Psoas muscle (tissue), 7 donors: ENCODE measurements at regions not wholly inside any gene's neighbourhood (a gene's known extent, or its start where the extent isn't known, plus 50 kb on each side); places are given as distances from the start of the nearest gene placed in this dataset.

Experiments
- ATAC-seq, 4 donors: fragments of 200-7000 bp; cut with Tn5 transposase; one replicate each; pipeline ENCODE4 v1.9.1; 2020; ENCODE audit warnings: moderate library complexity in 3 of 4, mild to moderate bottlenecking in 2 of 4
- DNase-seq, 2 donors: peaks; one replicate each; pipeline ENCODE4 v3.0.0-alpha.2; 2020
- H3K27ac ChIP-seq: fragments of 200-600 bp; one replicate; pipeline ENCODE4 v1.8.0; 2022
- H3K27me3 ChIP-seq, 3 donors: fragments of 200-600 bp in 1 of 3; one replicate each; pipeline versions ENCODE4 v1.6.1 to v1.8.0; 2013 to 2022; ENCODE audit warnings: low read length in 2 of 3, mild to moderate bottlenecking in 2 of 3, moderate library complexity in 1 of 3; ENCODE audit not compliant: insufficient read depth in 3 of 3
- H3K36me3 ChIP-seq, 2 donors: fragments of 200-600 bp in 1 of 2; one replicate each; pipeline versions ENCODE4 v1.6.1 to v1.8.0; 2013 to 2022; ENCODE audit warnings: low read depth in 1 of 2, mild to moderate bottlenecking in 1 of 2, moderate library complexity in 1 of 2; ENCODE audit not compliant: insufficient read depth in 1 of 2
- H3K4me1 ChIP-seq: fragments of 200-600 bp; one replicate; pipeline ENCODE4 v1.8.0; 2022
- H3K4me3 ChIP-seq: fragments of 200-600 bp; one replicate; pipeline ENCODE4 v1.8.0; 2022; ENCODE audit warnings: mild to moderate bottlenecking
- H3K9me3 ChIP-seq: fragments of 200-600 bp; one replicate; pipeline ENCODE4 v1.8.0; 2022
- CTCF ChIP-seq: fragments of 200-600 bp; IDR thresholded peaks from one replicate; pipeline ENCODE4 v1.8.0; 2022; ENCODE audit warnings: antibody characterized with exemption
- WGBS, 3 donors: extraction: QIAGEN DNeasy Blood & Tissue Kit; methylation state at CpG; one replicate each; pipeline versions ENCODE4 v1.1.6 to v1.1.7; 2013; 5-methylcytosine and 5-hydroxymethylcytosine counted together
- intact Hi-C, 2 donors: fragments of 100-400 bp; cut with DNase I; formaldehyde crosslinking; loops; one replicate each; pipeline versions ENCODE4 v1.11.0 to v1.14.2; 2022
- donor health status: healthy with polysubstance abuse.
- donor health status: DM: no; HTN: no; CAD: no; lungs with moderate emphysema.
- donor health status: Bipolar disorder and iron deficiency.
- donor health status: healthy.
- donor health status: DM: yes; HTN: yes; CAD: no.
- donor health status: DM: no; HTN: no; CAD: no.
- donor health status: DM: yes; HTN: yes; CAD: no.

- H3K9me3 ChIP-seq = no peaks in the 10 kb centered on the region
- WGBS, 3 donors = 68 to 72% (median 70%) methylated on average over 3 of the region's 3 CpGs
- no peak overlapping the region for H3K4me3 ChIP-seq
- no peak for TF ChIP-seq CTCF
- no peaks in the 10 kb centered on the region for H3K4me1 ChIP-seq
- ATAC-seq (peak in 1 of 4 donors; percentile 33), DNase-seq (no peak)
- no peaks in the 10 kb centered on the region for H3K27me3 ChIP-seq
- no peak overlapping the region for H3K27ac ChIP-seq
- no peaks in the 10 kb centered on the region for H3K36me3 ChIP-seq
- intact Hi-C loops = no loop called here
Measured at GRCh38 chr2:144198116-144198515, 321.8 kb downstream of the ZEB2 start.

- intact Hi-C loops = no loop called here
- Histone ChIP-seq H3K36me3 (no peaks in the 10 kb centered on the region), H3K4me1 (no peaks in the 10 kb centered on the region), H3K27me3 (no peaks in the 10 kb centered on the region), H3K4me3 (no peak overlapping the region), H3K27ac (no peak overlapping the region), H3K9me3 (no peaks in the 10 kb centered on the region)
- no peak for ATAC-seq
- TF ChIP-seq CTCF = no peak
- 91 to 94% (median 92%) methylated on average over 5 of the region's 5 CpGs for WGBS, 3 donors
- no peak for DNase-seq
Measured at GRCh38 chr2:144194326-144195071, 325.4 kb downstream of the ZEB2 start.

- WGBS, 3 donors = 88 to 95% (median 90%) methylated on average over 4 of the region's 4 CpGs
- Histone ChIP-seq H3K4me3 (no peak overlapping the region), H3K27me3 (no peaks in the 10 kb centered on the region), H3K9me3 (no peaks in the 10 kb centered on the region), H3K27ac (no peak overlapping the region), H3K36me3 (no peaks in the 10 kb centered on the region), H3K4me1 (no peaks in the 10 kb centered on the region)
- TF ChIP-seq CTCF = no peak
- intact Hi-C loops = no loop called here
- DNase-seq (no peak), ATAC-seq (no peak)
Measured at GRCh38 chr2:144190908-144191605, 328.9 kb downstream of the ZEB2 start.

- intact Hi-C loops = no loop called here
- no peaks in the 10 kb centered on the region for H3K27me3 ChIP-seq
- DNase-seq (no peak), ATAC-seq (no peak)
- H3K9me3 ChIP-seq = no peaks in the 10 kb centered on the region
- H3K4me3 ChIP-seq = no peak overlapping the region
- no peak overlapping the region for H3K27ac ChIP-seq
- H3K4me1 ChIP-seq = no peaks in the 10 kb centered on the region
- TF ChIP-seq CTCF = no peak
- WGBS, 3 donors = 92 to 95% (median 93%) methylated on average over 9 of the region's 9 CpGs
- no peaks in the 10 kb centered on the region for H3K36me3 ChIP-seq
Measured at GRCh38 chr2:144183727-144184126, 336.2 kb downstream of the ZEB2 start.
